ENCODE measurements at regions not wholly inside any gene's neighbourhood (a gene's known extent, or its start where the extent isn't known, plus 50 kb on each side); places are given as distances from the start of the nearest gene placed in this dataset.

- BruUV-seq (replicated peaks): no TSS peak
These were observed 260.1 kb downstream of the C12orf75 start for GRCh38 chr12:105590571-105590970.

More at GRCh38 chr12:105590571-105590970, 260.1 kb downstream of the C12orf75 start:
- Histone ChIP-seq H3K9me3 (replicated peaks; ENCODE audit: control insufficient read depth, insufficient read depth, low read length) (no peaks in the 10 kb centered on the region; the same call in 2 of the 3 replicates), H2AFZ (ENCODE audit: control insufficient read depth, low read depth, low read length) (no peak overlapping the region), H3K4me3 (no peak overlapping the region), H3K4me2 (ENCODE audit: control insufficient read depth, insufficient read depth) (no peak overlapping the region), H4K20me1 (ENCODE audit: control insufficient read depth, insufficient read depth) (no peaks in the 10 kb centered on the region), H3K36me3 (ENCODE audit: control insufficient read depth in 2 of 2, insufficient read depth in 2 of 2, low read length in 1 of 2) (no peaks in the 10 kb centered on the region), H3K27ac (ENCODE audit: control insufficient read depth, insufficient read depth) (no peak overlapping the region), H3K79me2 (ENCODE audit: control insufficient read depth, insufficient read depth, low read length) (no peaks in the 10 kb centered on the region), H3K9ac (ENCODE audit: control insufficient read depth, insufficient read depth, low read length) (no peak overlapping the region), H3K4me1 (ENCODE audit: control insufficient read depth, insufficient read depth, low read length) (no peaks in the 10 kb centered on the region), H3K27me3 (replicated peaks in 1 of 2; ENCODE audit: control insufficient read depth in 2 of 2, insufficient read depth in 2 of 2, low read length in 1 of 2) (no peaks in the 10 kb centered on the region)
- no peak for DNase-seq (ENCODE audit: low read depth, low spot score)
- FAIRE-seq: no peak
- RAD21 ChIA-PET (ENCODE audit: unreplicated experiment): no interaction called here
- TF ChIP-seq BCLAF1 (IDR thresholded peaks at IDR 0.05) (no peak), MLLT1 (IDR thresholded peaks at IDR 0.05) (no peak), EGR1 (IDR thresholded peaks at IDR 0.05; ENCODE audit: borderline replicate concordance in 1 of 2, low read depth in 2 of 2, low read length in 2 of 2) (no peak), EED (IDR thresholded peaks at IDR 0.05; ENCODE audit: low read depth) (no peak), MYC (IDR thresholded peaks at IDR 0.05; ENCODE audit: insufficient read depth, insufficient read length, insufficient replicate concordance, low read length, severe bottlenecking) (no peak), STAT1 (conservative IDR thresholded peaks at IDR 0.05) (no peak), EZH2 (IDR thresholded peaks at IDR 0.05; ENCODE audit: borderline replicate concordance, control insufficient read depth, low read depth, low read length) (no peak), CHD1 (IDR thresholded peaks at IDR 0.05; ENCODE audit: low read depth, low read length) (no peak)
- SMC1A ChIA-PET (ENCODE audit: uncharacterized antibody, unreplicated experiment): no interaction called here
- no peak for ATAC-seq
- intact Hi-C loops (cut with micrococcal nuclease; ENCODE audit: unreplicated experiment) (no loop called here), in situ Hi-C loops (cut with MboI) (no loop called here)
- POLR2A ChIA-PET: no interaction called here
- CTCF ChIA-PET: no interaction called here
- WGBS (ENCODE audit: insufficient coverage, insufficient replicate concordance, low lambda C conversion rate, missing lambda C conversion rate): 0% methylated on average over 1 of the region's 1 CpG
